Activated CD4-positive, alpha-beta T cell treated with anti-CD3 and anti-CD28 coated beads for 24 hours (primary cell): ENCODE measurements at regions not wholly inside any gene's neighbourhood (a gene's known extent, or its start where the extent isn't known, plus 50 kb on each side); places are given as distances from the start of the nearest gene placed in this dataset.
"Not testable (repeated sequence)": the region's sequence is repeated elsewhere in the genome, so short reads cannot be mapped to it uniquely, and the experiment has no call there.

ENCODE experiments used
- DNase-seq, 2 donors: peaks; one replicate each; pipeline ENCODE4 v3.0.0-alpha.2; 2020; ENCODE audit warnings: low read depth in 2 of 2

- no peak for DNase-seq
Measured at GRCh38 chr4:184949020-184949419, 69.3 kb upstream of the HELT start.

DNA sequence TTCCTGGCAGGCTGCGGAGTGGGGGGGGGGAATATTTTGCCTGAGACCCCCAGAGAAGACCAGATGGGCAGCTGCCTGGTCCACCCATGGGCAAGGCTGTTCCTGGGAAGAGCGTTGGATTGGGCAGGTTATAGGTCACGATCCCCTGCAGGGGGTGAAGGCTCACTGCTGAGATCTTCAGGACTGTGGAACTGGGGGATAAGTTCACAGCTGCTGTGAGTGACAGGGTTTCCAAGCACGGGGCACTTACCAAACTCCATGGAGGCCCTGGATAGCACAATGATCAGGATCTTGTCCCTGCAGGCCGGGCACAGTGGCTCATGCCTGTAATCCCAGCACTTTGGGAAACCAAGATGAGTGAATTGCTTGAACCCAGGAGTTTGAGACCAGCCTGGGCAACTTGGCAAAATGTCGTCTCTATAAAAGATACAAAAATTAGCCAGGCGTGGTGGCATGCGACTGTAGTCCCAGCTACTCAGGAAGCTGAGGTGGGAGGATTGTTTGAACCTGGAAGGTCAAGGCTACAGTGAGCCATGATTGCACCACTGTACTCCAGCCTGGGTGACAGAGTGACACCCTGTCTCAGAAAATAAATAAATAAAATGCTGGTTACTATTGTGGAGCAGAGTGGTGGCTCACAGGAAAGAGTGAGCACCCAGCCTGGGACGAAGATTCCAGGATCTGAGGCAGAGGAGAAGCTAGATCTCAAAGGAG lies 68.0 kb upstream of the HELT start:
- no peak for DNase-seq

DNA sequence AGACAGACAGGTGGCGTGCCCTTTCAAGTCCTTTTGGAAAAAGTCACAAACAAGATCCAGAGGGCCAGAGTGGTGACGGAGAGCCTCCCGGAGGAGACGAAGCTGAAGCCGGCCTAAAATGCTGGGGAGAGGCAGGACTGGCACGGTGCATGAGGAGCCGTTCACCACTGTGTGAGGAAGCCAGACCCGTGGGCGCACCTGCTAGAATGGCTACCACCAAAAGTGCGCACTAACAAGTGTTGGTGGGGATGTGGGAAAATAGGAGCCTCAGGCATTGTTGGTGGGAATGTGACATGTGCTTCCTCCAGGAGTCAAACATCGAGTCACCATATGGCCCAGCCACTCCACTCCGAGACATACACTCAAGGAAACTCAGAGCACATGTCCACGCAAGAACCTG lies 67.4 kb upstream of the HELT start:
- DNase-seq: no peak

DNA sequence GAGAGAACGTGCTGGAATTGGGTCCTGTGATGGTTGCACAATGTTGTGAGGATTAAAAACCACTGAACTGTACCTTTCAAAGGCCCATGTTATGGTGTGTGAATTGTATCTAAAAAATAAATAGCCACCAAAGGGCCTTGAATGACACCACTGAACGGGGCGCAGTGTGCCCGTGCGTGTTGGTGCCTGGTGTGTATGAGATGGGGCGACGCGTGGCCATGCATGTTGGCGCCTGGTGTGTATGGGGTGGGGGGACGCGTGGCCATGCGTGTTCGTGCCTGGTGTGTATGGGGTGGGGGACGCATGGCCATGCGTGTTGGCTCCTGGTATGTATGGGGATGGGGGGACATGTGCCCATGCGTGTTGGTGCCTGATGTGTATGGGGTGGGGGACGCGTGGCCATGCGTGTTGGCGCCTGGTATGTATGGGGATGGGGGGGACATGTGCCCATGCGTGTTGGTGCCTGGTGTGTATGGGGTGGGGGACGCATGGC lies 66.6 kb upstream of the HELT start:
- no peak for DNase-seq

DNA sequence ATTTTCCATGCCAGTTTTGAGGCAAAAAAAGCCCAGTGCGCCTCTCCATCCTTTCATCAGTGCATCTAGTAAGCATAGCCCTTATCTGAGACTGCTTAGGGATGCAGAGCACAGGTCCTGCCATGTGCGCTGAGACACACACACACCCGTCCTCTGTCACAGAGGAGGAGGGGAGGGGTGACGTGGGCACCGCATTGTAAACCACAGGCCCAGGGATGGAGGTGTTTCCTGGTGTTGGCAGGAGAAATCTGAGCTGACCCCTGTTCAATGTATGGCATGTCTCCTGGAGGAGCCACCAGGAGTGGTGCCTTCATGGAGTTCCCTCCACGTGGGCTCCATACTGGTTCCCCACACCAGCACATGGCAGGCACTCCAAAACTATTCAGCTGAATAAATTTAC lies 65.8 kb upstream of the HELT start:
- DNase-seq: no peak

DNA sequence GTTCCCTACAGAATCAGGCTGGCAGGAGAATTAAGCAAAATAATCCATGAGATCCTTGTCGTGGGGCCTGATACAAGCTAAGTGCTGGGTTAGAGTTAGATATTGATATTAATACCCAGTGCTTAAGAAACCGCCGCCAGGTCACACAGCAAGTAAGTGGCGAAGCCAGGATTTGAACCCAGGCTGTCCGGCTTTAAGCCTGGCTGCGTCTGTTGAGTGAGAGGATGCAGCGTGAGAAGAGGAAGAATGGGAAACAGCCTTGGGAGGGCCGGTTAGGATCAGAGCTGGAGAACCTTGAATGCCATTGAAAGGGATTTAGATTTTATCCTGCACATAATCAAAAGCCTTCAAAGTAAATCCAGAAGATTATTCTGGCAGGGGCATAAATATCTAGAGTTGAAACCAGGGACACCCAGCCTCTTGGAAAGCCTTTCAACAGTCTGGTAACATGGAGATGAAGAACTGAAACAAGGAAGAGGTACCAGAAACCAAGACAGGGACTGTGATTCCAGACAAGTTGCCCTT lies 64.8 kb upstream of the HELT start:
- no peak for DNase-seq

- no peak for DNase-seq
Measured at GRCh38 chr4:184953971-184954370, 64.3 kb upstream of the HELT start.

GRCh38 chr4:184954482-184954881 lies 63.8 kb upstream of the HELT start:
- DNase-seq: no peak

GRCh38 chr4:184955116-184955515 lies 63.2 kb upstream of the HELT start:
- no peak for DNase-seq

GRCh38 chr4:184955636-184956035 lies 62.7 kb upstream of the HELT start:
- DNase-seq: no peak

DNA sequence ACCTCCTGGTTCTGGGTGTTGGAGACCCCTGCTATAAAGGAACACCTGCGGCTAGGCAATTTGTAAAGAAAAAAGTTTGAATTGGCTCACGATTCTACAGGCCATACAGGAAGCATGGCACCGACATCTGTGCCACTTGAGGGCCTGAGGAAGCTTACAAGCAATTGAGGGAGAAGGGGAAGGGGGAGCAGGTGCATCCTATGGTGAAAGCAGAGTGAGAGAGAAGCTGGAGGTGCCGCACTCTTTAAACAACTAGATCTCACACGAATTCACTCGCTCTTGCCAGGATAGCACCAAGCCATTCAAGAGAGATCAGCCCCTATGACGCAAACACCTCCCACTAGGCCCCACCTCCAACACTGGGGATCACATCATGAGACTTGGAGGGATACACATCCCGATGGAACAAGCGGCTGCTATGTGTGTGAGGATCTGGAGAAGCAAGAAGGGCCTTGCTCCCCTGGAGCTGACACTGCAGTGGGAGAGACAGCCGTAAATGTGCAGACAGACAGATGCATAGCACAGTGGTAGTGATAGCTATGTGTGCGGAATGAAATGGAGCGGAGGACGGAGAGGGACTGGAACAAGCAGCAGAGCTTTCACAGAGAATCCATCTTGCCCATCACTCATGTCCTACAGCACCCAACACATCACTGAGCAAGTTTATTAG lies 60.7 kb upstream of the HELT start:
- no peak for DNase-seq

DNA sequence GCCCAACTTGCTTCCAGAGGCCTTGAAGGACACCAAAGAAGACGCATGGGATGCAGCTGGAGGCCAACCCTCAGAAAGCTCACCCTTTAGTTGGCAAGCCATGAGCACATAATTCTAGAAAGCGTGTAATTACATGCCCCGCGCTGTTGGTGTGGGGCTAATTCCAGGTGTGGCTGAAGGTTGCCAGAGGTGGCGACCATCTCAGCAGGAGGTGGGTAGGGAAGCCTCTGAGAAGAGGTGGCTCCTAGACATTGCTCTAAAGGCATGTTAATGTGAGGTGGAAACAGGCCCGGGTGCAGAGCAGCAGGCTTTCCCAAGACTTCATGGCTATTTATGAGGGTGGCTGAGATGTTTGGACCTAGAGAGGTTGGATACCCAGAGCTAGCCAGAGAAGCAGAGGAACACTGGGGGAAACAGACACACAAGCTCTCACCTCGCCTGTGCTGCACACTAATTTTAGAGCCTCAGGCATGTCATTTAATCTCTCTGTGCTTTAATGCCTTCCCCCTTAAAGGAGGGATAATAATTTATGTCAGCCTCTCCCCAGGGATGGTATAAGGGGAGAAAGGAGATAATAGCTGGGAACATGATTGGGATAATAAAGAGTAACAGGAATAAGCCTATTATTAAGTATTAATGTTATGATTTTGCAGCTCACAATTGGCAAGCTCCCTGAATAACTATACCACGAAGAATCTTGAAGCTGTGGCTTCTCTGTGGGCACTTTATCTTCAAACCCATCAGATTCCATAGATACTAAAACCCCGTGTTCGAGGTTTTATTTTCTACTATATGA lies 60.0 kb upstream of the HELT start:
- DNase-seq: no peak

DNA sequence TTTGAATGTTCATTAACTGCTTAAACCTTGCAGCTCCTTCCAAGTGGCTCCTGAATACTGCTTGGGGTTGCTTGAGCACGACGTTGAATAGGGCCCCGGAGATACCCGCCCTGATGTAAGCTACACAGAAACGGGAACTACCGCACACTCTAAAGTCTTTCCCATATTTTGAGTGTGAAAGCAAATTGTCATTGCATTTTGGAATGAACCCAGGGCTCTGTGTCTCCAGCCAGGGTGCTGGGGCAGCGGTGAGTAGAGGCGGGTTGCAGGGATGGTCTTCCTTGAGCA lies 59.4 kb upstream of the HELT start:
- no peak for DNase-seq

DNA sequence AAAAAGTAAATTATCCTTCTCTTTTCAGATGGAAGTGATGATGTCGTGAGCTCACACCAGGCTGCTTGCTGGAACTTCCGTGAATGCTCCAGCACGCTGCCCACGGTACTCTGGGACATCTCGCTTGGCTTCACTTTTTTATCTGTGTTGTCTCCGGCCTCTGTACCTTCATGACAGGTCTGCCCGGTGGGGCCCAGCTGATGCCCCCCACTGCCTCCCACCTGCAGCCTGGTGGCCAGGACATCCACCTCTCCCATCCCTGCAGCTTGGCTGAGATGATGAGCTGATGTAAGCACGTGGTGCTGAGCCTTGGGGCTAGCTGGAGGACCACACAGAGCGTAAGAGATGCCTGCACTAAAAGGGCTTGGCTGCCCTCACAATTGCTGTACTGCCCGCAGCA lies 59.0 kb upstream of the HELT start:
- DNase-seq: no peak

- DNase-seq: no peak
Measured at GRCh38 chr4:184959786-184960185, 58.5 kb upstream of the HELT start.

- no peak for DNase-seq
Measured at GRCh38 chr4:184960505-184960971, 57.8 kb upstream of the HELT start.

DNA sequence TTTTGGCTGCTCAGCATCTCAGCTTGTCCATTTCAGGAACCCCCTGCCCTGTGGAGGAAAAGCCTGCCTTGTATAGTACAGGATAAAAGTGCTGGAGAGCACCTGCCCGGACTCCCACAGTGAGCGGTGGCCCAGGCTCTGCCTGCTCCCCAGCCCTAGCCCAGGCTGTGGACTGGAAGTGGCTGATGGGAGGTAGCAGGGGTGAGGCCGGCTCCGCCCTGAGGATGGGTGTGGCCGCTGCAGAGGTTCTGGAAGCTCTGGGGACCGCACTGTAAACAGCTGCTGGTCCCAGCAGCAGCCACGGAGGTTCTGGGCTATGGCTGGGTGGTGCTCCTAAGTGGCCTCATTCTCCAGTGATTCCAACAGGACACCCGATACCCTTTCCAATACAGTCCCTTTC lies 56.6 kb upstream of the HELT start:
- DNase-seq: no peak

- DNase-seq: no peak
Measured at GRCh38 chr4:184962125-184962638, 56.1 kb upstream of the HELT start.

- peak in 1 of 2 donors; percentile 4 for DNase-seq
Measured at GRCh38 chr4:184965230-184966050, 52.9 kb upstream of the HELT start.

- DNase-seq: peak in 1 of 2 donors; percentile 4
Measured at GRCh38 chr4:184966051-184966691, 52.1 kb upstream of the HELT start.

DNA sequence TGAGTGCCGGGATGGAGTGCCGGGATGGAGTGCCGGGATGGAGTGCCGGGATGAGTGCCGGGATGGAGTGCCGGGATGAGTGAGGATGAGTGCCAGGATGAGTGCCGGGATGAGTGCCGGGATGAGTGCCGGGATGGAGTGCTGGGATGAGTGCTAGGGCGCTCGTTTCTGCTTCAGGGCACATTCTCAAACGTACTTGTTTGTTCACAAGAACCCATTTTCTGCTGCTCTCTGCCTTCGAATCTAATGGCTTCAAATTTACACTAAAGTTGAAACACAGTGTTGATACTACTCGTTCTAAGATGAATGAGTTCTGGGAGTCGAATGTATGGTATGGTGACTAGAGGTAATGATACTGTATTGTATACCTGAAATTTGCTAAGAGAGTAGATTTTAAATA lies 50.6 kb upstream of the HELT start:
- DNase-seq: not testable (repeated sequence)
